ENCODE measurements at regions not wholly inside any gene's neighbourhood (a gene's known extent, or its start where the extent isn't known, plus 50 kb on each side); places are given as distances from the start of the nearest gene placed in this dataset.

GRCh38 chr20:22431419-22431818, 153.0 kb downstream of the FOXA2 start:
- DNase-seq (ENCODE audit: low spot score), result no peak

DNA sequence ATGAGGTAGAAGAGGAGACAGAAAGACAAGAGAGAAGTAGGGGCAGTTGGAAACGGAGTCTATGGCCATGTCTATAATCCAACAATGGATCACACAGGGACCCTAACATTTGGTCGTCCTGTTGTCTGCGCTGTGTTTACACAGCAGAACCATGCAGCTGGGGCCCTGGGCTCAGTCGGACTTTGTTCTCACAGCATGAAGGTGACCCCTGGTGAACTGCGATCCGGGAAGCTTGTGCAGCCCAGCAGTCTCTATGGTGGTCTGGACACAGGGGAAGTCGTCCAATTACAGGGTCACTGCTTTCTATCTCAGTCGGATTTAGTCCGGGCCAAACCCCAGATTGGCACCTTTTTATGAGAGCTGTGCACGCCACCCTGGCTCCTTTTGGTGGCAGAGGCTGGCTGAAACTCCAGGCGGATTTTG, 153.6 kb downstream of the FOXA2 start:
- DNase-seq (ENCODE audit: low spot score), result no peak

DNA sequence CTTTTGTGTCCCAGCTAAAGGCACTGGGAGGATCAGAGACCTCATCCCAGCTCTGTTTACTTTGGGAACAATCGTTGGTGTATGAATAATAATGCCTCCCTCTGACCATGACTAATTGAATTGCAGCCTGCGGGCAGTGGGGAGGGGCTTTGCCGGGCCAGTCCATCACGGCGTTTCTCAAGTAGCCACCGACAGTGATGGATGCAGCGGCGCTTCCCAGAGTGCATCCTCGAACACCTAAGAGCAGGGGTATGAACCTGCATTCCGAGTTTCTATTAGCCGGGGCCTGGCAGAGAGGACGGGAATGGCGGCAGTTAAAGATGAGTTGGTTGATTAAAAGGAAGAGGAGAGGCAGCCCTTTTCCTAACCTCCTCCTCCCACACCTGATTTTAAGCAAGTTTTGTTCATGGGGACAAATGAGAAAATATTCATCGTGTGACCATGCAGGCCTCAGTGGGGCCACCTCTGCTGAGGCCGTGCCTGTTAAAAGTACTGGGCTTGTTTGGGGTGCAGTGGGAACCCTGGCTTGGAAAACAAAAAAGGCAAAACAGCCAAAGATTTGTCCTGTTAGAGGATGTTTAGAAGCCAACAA, 154.1 kb downstream of the FOXA2 start:
- peak; percentile 40 for DNase-seq (ENCODE audit: low spot score)

- DNase-seq (ENCODE audit: low spot score), result no peak
Observed at GRCh38 chr20:22429175-22430153, 154.9 kb downstream of the FOXA2 start.

DNA sequence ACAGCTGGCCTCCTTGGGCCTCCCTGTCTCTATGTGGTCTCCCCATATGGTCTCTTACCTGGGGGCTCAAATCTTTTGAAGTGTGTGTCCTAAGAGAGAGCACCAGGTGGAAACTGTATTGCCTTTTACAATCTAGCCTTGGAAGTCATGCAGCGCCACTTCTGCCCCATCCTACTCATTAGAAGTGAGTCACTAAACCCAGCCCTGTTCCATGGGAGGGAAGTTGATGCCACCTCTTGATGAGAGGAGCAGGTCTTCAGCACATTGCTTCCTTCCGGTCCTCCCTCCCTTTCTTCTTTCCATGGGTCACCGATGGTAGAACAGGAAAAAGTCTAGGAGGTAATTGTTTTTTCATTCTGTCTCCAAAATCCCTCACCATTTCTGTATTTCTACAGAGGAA, 156.3 kb downstream of the FOXA2 start:
- DNase-seq (ENCODE audit: low spot score), result no peak

- no peak for DNase-seq (ENCODE audit: low spot score)
Observed at GRCh38 chr20:22426772-22427171, 157.6 kb downstream of the FOXA2 start.

DNA sequence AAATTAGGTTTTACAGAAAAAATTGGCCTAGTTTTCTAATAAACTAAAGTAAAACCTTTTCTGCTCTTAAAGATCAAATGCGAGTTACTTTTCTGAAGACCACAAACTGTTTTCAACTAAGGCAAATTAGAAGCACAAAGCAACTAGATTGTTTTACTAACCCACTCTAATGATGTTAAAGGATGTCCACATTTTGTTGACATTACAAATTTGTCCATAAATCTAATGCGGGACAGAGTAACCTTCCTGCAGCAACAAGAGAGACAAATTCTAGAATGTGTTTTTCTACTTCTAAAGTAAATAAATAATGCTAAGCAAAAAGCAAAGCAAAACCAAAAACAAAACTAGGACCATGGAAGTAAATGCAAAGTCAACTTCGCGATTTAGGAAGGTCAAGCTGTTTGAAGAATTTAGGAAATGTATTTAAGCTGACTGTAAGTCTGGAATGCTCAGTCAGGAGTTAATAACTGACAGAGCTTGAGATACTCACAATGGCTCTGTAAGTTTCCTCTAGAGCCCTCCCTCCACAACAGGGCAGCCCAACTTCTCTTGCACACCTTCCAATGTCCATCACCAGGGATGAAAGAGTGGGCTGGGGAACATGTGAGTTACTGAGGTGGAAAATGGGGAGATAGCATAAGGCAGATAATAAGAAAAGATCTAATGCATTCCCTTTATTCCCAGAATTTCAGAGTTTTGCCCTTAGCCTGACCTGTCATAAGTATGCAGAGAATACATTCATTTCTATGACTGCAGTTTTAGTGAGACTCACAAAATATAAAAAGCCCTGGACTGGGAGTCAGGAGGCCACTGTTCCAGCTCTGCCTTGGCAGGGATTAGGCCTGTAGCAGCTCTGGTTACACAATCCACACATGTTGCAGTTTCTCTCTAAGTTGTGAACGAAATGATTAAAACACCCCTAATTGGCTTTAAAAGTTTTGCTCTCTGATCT, 158.8 kb downstream of the FOXA2 start:
- DNase-seq (ENCODE audit: low spot score), result no peak

DNA sequence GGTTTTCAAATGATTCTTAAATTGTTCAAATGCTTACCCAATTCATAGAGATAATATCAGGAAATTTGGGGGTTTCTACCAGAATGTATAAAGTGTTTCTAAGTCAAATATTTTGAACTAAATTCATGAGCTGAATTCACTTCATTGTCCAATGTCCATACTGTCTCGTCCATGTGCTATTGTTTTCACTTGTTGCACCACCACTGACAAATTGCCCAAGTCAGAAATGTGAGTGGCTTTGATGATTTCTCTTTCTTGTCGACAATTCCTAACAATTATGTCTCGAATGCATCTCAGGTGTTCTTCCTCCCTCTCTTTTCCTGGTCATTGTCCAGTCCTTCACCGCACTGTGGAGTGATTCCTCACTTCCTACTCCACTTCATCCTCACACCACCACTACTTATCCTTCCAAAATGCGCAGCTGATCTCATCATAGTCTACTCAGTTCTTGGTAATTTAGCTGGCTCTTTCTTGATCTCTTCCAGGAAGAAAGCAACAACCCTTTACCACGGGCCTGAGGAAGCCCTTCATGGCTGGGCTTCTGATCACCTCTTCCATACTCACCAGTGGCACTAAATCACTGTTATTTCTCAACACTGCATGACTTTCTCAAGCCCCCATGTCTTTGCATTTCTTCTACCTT, 161.1 kb downstream of the FOXA2 start:
- DNase-seq (ENCODE audit: low spot score), result no peak

DNA sequence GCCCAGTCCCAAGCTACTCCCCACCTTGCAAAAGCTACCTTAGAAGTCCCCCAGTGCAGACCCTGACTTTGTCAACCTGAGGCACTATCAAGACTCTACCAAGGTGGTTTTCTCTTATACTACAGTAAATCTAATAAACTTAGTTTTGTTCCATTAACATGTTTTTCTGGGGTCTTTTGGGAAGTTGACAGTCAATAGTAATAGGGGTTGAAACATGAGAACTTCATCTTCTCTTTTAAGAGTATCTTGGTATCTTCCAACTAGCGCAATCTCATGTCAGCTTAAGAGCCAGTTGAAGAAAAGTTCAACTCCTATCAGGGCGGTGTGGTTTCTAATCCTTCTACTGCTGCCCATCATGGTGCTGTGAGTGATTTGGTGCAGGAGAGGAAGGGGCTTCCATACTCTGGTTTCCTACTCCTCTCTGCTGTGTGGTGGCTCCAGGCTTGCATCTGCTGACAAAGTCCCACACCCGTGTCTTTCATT, 164.2 kb downstream of the FOXA2 start:
- no peak for DNase-seq (ENCODE audit: low spot score)

- no peak for DNase-seq (ENCODE audit: low spot score)
Observed at GRCh38 chr20:22418738-22419137, 165.6 kb downstream of the FOXA2 start.

DNA sequence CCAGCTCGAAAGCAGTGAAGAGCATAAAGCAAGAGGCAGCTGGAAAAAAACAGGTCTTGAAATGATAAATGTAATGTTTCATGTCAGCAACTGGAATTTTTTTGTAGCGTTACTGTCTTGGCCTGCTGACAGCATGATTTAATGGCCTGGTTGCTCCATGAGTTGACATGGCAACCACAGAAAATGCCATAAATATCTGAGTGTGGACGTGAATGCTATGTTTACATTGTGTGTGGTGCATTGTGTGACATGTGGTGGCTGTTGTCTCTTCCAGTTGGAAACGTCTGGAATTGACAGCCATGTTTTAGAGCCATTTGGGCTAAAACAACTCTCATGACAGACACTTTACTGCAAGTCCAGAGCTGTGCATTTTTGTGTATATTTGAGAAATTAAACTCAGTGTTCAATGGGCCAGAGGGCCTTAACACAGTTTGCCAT, 170.0 kb downstream of the FOXA2 start:
- peak; percentile 44 for DNase-seq (ENCODE audit: low spot score)

- no peak for DNase-seq (ENCODE audit: low spot score)
Observed at GRCh38 chr20:22412977-22413868, 171.1 kb downstream of the FOXA2 start.

DNA sequence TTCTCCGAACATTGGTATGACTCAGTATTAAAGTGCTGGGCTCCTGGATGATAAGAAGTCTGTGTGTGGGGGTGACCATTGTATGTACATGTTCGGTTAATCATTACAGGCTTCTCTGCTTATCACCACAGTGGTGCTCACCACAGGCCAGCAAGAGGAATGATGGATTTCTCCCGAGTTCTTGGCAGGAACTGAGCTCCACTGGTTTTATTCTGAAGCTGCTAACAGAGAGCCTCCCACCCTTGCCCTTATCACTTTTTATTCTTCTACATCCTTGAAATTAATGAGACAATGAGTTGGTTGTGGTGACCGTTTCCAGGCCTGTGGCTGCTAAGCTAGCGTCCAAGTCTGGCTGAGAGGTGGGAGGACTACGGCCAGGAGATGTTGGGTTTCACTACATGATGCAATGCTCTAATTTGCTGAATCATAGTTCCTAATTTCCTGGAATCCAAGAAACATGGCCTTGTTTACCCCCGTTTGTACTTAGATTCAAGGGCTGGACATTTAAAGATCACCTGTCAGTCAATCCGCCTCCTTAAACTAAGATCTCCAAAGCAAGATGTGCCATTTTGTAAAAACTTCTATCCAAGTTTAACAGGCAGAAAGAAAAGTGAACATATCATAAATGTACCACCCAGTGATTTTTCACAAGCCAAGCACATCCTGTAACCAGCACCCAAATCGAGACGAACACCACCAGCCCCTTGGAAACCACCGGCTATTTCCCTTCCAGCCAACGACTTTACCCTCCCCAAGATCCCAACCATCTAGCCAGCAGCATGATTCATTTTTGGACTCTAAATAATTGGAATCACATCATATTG, 172.5 kb downstream of the FOXA2 start:
- peak; percentile 92 for DNase-seq (ENCODE audit: low spot score)

- DNase-seq (ENCODE audit: low spot score), result no peak
Observed at GRCh38 chr20:22411286-22411626, 173.1 kb downstream of the FOXA2 start.

DNA sequence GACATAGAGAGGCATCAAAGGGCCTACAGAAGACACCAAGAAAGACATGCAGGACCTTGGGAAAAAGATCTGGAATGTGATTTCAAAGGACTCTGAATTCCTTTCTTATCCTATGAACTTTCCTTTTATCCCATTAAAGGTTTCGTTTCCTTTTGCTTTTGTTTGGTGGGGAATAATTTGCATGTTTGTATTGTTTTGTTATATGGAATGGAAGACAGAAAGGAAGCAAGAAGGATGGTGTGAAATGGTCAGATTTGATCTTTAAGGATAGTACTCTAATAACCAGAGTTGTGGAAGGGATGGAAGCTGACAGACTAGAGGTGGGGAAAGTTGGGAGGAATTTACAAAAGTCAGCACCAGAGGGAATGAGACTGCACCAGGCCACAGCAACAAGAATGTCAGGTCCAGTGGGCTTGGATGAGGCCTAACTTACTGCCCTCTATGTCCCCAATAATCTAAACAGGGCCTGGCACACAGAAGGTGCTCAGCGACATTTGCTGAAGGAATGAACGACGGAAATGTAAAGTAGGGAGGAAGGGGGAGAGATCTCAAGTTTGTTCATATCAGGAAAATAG, 173.7 kb downstream of the FOXA2 start:
- no peak for DNase-seq (ENCODE audit: low spot score)

- DNase-seq (ENCODE audit: low spot score), result no peak
Observed at GRCh38 chr20:22408521-22409402, 175.6 kb downstream of the FOXA2 start.

DNA sequence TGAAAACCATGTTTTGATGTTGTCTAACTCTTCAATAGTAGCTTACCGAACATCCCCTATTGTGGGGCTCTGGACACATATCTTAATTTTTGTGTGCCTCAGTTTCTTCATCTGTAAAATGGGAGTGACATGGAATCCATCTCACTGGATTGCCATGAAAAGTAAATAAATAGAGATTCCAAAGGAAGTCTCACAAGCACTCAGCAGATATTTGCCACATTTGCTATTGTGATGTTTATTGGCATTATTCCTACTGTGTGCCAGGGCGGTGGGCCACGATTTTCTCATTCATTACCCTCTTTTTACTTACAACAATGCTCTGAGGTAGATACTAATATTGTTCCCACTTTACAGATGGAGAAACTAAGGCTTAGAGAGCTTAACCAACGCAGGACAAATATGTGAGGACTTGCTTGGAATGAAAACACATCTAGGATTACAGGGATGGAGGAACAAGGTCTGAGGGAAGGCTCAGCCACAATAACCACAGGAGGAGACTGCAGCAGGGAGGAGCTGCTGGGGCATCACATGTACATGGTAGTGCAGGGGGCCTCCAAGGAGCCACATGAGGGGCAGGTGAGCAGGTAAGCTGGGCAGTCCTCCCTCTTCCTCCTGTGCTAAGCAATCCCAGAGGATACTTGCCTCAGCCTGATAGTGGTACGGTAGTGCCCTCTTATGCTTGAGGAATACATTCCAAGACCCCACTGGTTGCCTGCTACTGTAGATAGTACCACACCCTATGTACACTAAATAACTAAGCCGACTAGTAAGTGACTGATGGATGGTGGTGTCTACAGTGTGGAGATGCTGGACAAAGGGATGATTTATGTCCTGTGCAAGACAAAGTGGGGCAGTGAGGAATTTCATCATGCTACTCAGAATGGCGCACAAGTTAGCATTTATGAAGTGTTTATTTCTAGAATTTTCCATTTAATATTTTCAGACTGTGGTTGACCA, 176.9 kb downstream of the FOXA2 start:
- DNase-seq (ENCODE audit: low spot score), result no peak
